SK-N-SH treated with all-trans-retinoic acid at 6 μM for 48 hours (cell line): ENCODE measurements at regions not wholly inside any gene's neighbourhood (a gene's known extent, or its start where the extent isn't known, plus 50 kb on each side); places are given as distances from the start of the nearest gene placed in this dataset.

Source experiments
- ATAC-seq: fragments of 200-7000 bp; cut with Tn5 transposase; 3 replicates; pipeline ENCODE4 v1.9.1; 2020; ENCODE audit warnings: mild to moderate bottlenecking, moderate library complexity
- ARNTL ChIP-seq: fragments of 450-650 bp; formaldehyde crosslinking; IDR thresholded peaks from 2 replicates; pipeline ENCODE4 v1.5.0; 2020; ENCODE audit warnings: low read depth, mild to moderate bottlenecking, moderate library complexity, borderline replicate concordance
- BACH2 ChIP-seq: fragments of 250-450 bp; sonication (Bioruptor Pico); IDR thresholded peaks from 2 replicates; pipeline ENCODE4 v1.9.0; 2021; ENCODE audit warnings: mild to moderate bottlenecking, borderline replicate concordance
- CSDC2 ChIP-seq: fragments of 250-450 bp; sonication (Bioruptor Pico); IDR thresholded peaks from 2 replicates; pipeline ENCODE4 v1.5.0; 2020; ENCODE audit warnings: mild to moderate bottlenecking, moderate library complexity
- CSRNP3 ChIP-seq: fragments of 250-450 bp; sonication (Bioruptor Pico); IDR thresholded peaks from 2 replicates; pipeline ENCODE4 v1.5.1; 2021; ENCODE audit warnings: mild to moderate bottlenecking, moderate library complexity
- ESRRG ChIP-seq: fragments of 250-450 bp; sonication (Bioruptor Pico); IDR thresholded peaks from 2 replicates; pipeline ENCODE4 v1.6.1; 2021; ENCODE audit warnings: mild to moderate bottlenecking
- GLIS3 ChIP-seq: fragments of 250-450 bp; sonication (Bioruptor Pico); IDR thresholded peaks from 2 replicates; pipeline ENCODE4 v1.5.0; 2020; ENCODE audit warnings: mild to moderate bottlenecking, moderate library complexity
- ISL1 ChIP-seq: fragments of 250-450 bp; sonication (Bioruptor Pico); IDR thresholded peaks from 2 replicates; pipeline ENCODE4 v2.1.2; 2022; ENCODE audit warnings: mild to moderate bottlenecking, moderate library complexity
- OSR1 ChIP-seq: fragments of 250-450 bp; sonication (Bioruptor Pico); IDR thresholded peaks from 2 replicates; pipeline ENCODE4 v1.8.0; 2022; ENCODE audit warnings: moderate library complexity, mild to moderate bottlenecking, inconsistent platforms
- POU6F1 ChIP-seq: fragments of 250-450 bp; sonication (Bioruptor Pico); IDR thresholded peaks from 2 replicates; pipeline ENCODE4 v1.8.0; 2021; ENCODE audit warnings: low read depth, mild to moderate bottlenecking, moderate library complexity, borderline replicate concordance
- PPARA ChIP-seq: fragments of 250-450 bp; sonication (Bioruptor Pico); IDR thresholded peaks from 2 replicates; pipeline ENCODE4 v1.5.0; 2020; ENCODE audit warnings: mild to moderate bottlenecking, borderline replicate concordance
- RARB ChIP-seq: fragments of 250-450 bp; sonication (Bioruptor Pico); IDR thresholded peaks from 2 replicates; pipeline ENCODE4 v1.8.0; 2021; ENCODE audit warnings: mild to moderate bottlenecking, moderate library complexity
- SNAI2 ChIP-seq: fragments of 250-450 bp; sonication (Bioruptor Pico); IDR thresholded peaks from 2 replicates; pipeline ENCODE4 v1.5.0; 2020; ENCODE audit warnings: mild to moderate bottlenecking, moderate library complexity
- TCF4 ChIP-seq: fragments of 250-450 bp; sonication (Bioruptor Pico); IDR thresholded peaks from 2 replicates; pipeline ENCODE4 v1.8.0; 2021; ENCODE audit warnings: mild to moderate bottlenecking, moderate library complexity, borderline replicate concordance
- TOX ChIP-seq: fragments of 250-450 bp; sonication (Bioruptor Pico); IDR thresholded peaks from 2 replicates; pipeline ENCODE4 v1.8.0; 2021; ENCODE audit warnings: mild to moderate bottlenecking, moderate library complexity, borderline replicate concordance
- ZC3H10 ChIP-seq: fragments of 250-450 bp; sonication (Bioruptor Pico); IDR thresholded peaks from 2 replicates; pipeline ENCODE4 v1.5.1; 2021; ENCODE audit warnings: mild to moderate bottlenecking, moderate library complexity
- ZFP3 ChIP-seq: fragments of 250-450 bp; sonication (Bioruptor Pico); IDR thresholded peaks from 2 replicates; pipeline ENCODE4 v1.5.0; 2020; ENCODE audit warnings: mild to moderate bottlenecking, moderate library complexity
- ZFP30 ChIP-seq: fragments of 450-650 bp; formaldehyde crosslinking; IDR thresholded peaks from 2 replicates; pipeline ENCODE4 v1.5.0; 2022; ENCODE audit warnings: mild to moderate bottlenecking, moderate library complexity
- ZNF565 ChIP-seq: fragments of 450-650 bp; formaldehyde crosslinking; conservative IDR thresholded peaks from 2 replicates; pipeline ENCODE4 v1.5.0; 2020; ENCODE audit warnings: low read depth, mild to moderate bottlenecking, moderate library complexity
- ZNF70 ChIP-seq: fragments of 450-650 bp; formaldehyde crosslinking; IDR thresholded peaks from 2 replicates; pipeline ENCODE4 v1.5.0; 2020; ENCODE audit warnings: mild to moderate bottlenecking, moderate library complexity
- TF ChIP-seq, protein P1 (sequence below): fragments of 250-450 bp; sonication (Bioruptor Pico); IDR thresholded peaks from 2 replicates; pipeline ENCODE4 v1.5.1; 2020; ENCODE audit warnings: low read depth, mild to moderate bottlenecking, moderate library complexity
- TF ChIP-seq, protein P2 (sequence below): fragments of 250-450 bp; sonication (Bioruptor Pico); IDR thresholded peaks from 2 replicates; pipeline ENCODE4 v1.8.0; 2020; ENCODE audit warnings: mild to moderate bottlenecking, moderate library complexity, borderline replicate concordance

DNA sequence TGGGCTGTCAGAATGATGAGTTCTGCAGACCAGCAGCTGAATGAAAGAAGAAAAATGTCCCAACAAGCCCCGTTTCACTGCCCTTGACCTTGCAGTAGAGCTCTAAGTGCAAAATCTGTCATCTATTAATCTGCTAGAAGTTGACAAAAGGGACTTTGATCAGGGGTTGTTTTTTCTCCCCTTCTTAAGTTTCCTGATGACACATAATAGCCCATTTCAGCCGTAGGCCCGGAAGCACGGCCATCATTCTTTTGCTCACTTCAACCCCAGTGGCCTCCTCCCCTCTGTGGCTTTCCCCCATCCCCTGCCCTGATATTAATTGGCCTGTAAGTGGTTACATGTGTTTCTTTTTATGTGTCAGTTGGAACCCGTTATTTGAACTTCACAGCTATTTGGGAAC, 298.9 kb downstream of the RPLP1 start:
- TF ChIP-seq ZFP30 (CRISPR knock-in tag) = no peak
- TF ChIP-seq ISL1 (CRISPR knock-in tag) = no peak
- no peak for TF ChIP-seq ZFP3 (CRISPR knock-in tag)
- no peak for TF ChIP-seq ZNF565
- TF ChIP-seq TOX = no peak
- ATAC-seq = peak; percentile 72

DNA sequence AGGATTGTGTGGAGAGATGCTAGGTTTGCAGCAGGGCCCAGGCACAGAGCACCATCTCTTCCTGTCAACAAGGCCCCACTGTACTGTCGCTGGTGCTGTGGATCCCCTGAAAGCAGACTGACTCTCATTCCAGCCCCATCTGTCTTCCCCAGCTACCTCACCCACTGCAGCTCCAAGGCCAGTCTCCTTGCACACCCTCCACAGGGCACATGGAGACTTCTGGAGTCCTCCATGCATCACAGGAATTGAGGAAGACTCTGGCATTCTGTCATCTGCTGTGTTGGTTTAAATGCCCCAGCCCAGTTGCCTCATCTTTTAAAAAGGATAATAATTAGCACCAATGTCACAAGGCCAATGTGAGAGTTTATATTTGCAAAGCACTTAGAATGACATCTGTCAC, 301.2 kb downstream of the RPLP1 start:
- TF ChIP-seq, protein P1, sequence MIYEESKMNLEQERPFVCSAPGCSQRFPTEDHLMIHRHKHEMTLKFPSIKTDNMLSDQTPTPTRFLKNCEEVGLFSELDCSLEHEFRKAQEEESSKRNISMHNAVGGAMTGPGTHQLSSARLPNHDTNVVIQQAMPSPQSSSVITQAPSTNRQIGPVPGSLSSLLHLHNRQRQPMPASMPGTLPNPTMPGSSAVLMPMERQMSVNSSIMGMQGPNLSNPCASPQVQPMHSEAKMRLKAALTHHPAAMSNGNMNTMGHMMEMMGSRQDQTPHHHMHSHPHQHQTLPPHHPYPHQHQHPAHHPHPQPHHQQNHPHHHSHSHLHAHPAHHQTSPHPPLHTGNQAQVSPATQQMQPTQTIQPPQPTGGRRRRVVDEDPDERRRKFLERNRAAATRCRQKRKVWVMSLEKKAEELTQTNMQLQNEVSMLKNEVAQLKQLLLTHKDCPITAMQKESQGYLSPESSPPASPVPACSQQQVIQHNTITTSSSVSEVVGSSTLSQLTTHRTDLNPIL (CRISPR knock-in tag) = no peak
- TF ChIP-seq SNAI2 = no peak
- no peak for TF ChIP-seq GLIS3 (CRISPR knock-in tag)
- no peak for TF ChIP-seq ESRRG (CRISPR knock-in tag)
- no peak for TF ChIP-seq ZNF70 (CRISPR knock-in tag)
- TF ChIP-seq ZNF565 = no peak
- no peak for TF ChIP-seq RARB (CRISPR knock-in tag)
- TF ChIP-seq ZFP30 (CRISPR knock-in tag) = no peak
- TF ChIP-seq BACH2 = no peak
- no peak for TF ChIP-seq CSRNP3 (CRISPR knock-in tag)
- TF ChIP-seq OSR1 (CRISPR knock-in tag) = no peak
- no peak for TF ChIP-seq PPARA (CRISPR knock-in tag)
- no peak for TF ChIP-seq ARNTL (CRISPR knock-in tag)
- TF ChIP-seq TOX = no peak
- no peak for TF ChIP-seq ZFP3 (CRISPR knock-in tag)
- TF ChIP-seq ISL1 (CRISPR knock-in tag) = no peak
- TF ChIP-seq, protein P2, sequence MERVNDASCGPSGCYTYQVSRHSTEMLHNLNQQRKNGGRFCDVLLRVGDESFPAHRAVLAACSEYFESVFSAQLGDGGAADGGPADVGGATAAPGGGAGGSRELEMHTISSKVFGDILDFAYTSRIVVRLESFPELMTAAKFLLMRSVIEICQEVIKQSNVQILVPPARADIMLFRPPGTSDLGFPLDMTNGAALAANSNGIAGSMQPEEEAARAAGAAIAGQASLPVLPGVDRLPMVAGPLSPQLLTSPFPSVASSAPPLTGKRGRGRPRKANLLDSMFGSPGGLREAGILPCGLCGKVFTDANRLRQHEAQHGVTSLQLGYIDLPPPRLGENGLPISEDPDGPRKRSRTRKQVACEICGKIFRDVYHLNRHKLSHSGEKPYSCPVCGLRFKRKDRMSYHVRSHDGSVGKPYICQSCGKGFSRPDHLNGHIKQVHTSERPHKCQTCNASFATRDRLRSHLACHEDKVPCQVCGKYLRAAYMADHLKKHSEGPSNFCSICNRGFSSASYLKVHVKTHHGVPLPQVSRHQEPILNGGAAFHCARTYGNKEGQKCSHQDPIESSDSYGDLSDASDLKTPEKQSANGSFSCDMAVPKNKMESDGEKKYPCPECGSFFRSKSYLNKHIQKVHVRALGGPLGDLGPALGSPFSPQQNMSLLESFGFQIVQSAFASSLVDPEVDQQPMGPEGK = no peak
- no peak for TF ChIP-seq TCF4 (CRISPR knock-in tag)
- no peak for ATAC-seq

GRCh38 chr15:69754313-69754712, 301.7 kb downstream of the RPLP1 start:
- no peak for TF ChIP-seq TCF4 (CRISPR knock-in tag)
- TF ChIP-seq, protein P2 = no peak
- TF ChIP-seq RARB (CRISPR knock-in tag) = no peak
- TF ChIP-seq TOX = no peak
- no peak for TF ChIP-seq ZC3H10 (CRISPR knock-in tag)
- TF ChIP-seq OSR1 (CRISPR knock-in tag) = no peak
- no peak for TF ChIP-seq POU6F1 (CRISPR knock-in tag)
- no peak for TF ChIP-seq ISL1 (CRISPR knock-in tag)
- TF ChIP-seq ZNF70 (CRISPR knock-in tag) = no peak
- no peak for TF ChIP-seq ARNTL (CRISPR knock-in tag)
- no peak for TF ChIP-seq SNAI2
- TF ChIP-seq CSDC2 (CRISPR knock-in tag) = no peak
- no peak for TF ChIP-seq PPARA (CRISPR knock-in tag)
- TF ChIP-seq ESRRG (CRISPR knock-in tag) = no peak
- ATAC-seq = no peak
